Erythroblast (primary cell): ENCODE measurements at regions not wholly inside any gene's neighbourhood (a gene's known extent, or its start where the extent isn't known, plus 50 kb on each side); places are given as distances from the start of the nearest gene placed in this dataset.

ENCODE experiments used
- GATA1 ChIP-seq: IDR thresholded peaks from 2 replicates; pipeline ENCODE4 v1.6.1; 2011; ENCODE audit warnings: low read depth, mild to moderate bottlenecking, control low read depth, low read length, moderate library complexity
- POLR2A ChIP-seq: IDR thresholded peaks from 2 replicates; pipeline ENCODE4 v1.6.1; 2011; ENCODE audit warnings: mild to moderate bottlenecking, low read length

DNA sequence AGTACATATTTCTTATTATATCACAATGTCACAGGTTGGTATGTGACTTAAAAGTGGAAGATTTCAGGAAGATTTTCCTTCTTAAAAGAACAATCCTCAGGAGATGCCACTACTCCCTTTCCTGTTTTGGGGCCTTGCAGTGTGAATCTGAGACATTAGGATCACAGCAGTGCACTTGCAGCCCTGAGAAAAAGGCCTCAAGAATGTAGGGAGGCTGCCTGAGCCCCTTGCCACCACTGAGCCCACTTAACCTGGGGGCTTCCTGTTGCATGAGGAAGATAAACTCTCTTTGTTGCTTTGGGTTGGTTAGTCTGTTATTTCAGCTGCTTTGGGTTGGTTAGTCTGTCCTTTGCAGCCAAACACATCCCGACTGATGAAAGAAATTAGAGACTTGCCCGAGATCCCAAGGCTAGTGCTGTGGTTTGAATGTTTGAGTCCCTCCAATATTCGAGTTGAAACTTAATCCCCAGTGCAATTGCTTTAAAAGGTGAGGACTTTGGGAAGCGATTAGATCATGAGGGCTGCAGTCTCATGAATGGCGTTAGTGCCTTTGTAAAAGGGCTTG is 151.3 kb upstream of the SP4 start:
- TF ChIP-seq POLR2A (no peak), GATA1 (no peak)
